Transverse colon (tissue), 4 donors: ENCODE measurements at regions not wholly inside any gene's neighbourhood (a gene's known extent, or its start where the extent isn't known, plus 50 kb on each side); places are given as distances from the start of the nearest gene placed in this dataset.

Source experiments
- DNase-seq: peaks from one replicate; pipeline ENCODE4 v3.0.0-alpha.2; 2019
- H3K27ac ChIP-seq, 4 donors: fragments of 200-600 bp; sonication (generic); 2 replicates each; pipeline ENCODE4 v1.5.1; 2016 to 2018; ENCODE audit warnings: inconsistent platforms in 4 of 4
- H3K27me3 ChIP-seq: fragments of 200-600 bp; sonication (generic); 2 replicates; pipeline ENCODE4 v1.5.1; 2017; ENCODE audit warnings: inconsistent platforms
- H3K36me3 ChIP-seq, 4 donors: fragments of 200-600 bp; sonication (generic); 2 replicates each; pipeline ENCODE4 v1.5.1; 2017 to 2019; ENCODE audit warnings: inconsistent platforms in 4 of 4
- H3K4me1 ChIP-seq, 4 donors: fragments of 200-600 bp; sonication (generic); 2 replicates each; pipeline ENCODE4 v1.5.1; 2017 to 2020; ENCODE audit warnings: inconsistent platforms in 4 of 4
- H3K4me3 ChIP-seq, 4 donors: fragments of 200-600 bp; sonication (generic); 1 replicate in 1 of 4; 2 replicates in 3 of 4; pipeline versions ENCODE4 v1.5.1 to v1.6.1; 2017 to 2019; ENCODE audit warnings: inconsistent platforms in 4 of 4
- H3K9me3 ChIP-seq, 2 donors: fragments of 200-600 bp; sonication (generic); 2 replicates each; pipeline ENCODE4 v1.5.1; 2017 to 2019; ENCODE audit warnings: inconsistent platforms in 2 of 2
- CTCF ChIP-seq, 5 experiments: fragments of 200-600 bp in 3 of 5; fragments of 450-650 bp in 2 of 5; sonication (generic) in 3 of 5; IDR thresholded peaks; 1 replicate in 2 of 5; 2 replicates in 3 of 5; pipeline ENCODE4 v1.5.1; 2016 to 2017; ENCODE audit warnings: antibody characterized with exemption in 5 of 5, inconsistent platforms in 3 of 5, mild to moderate bottlenecking in 2 of 5, moderate library complexity in 1 of 5
- EP300 ChIP-seq: sonication (generic); formaldehyde crosslinking; IDR thresholded peaks from one replicate; pipeline ENCODE4 v1.6.1; 2017; ENCODE audit warnings: antibody characterized with exemption, low read depth
- POLR2A ChIP-seq: fragments of 450-650 bp; IDR thresholded peaks from one replicate; pipeline ENCODE4 v1.6.1; 2016; ENCODE audit warnings: antibody characterized with exemption, mild to moderate bottlenecking, moderate library complexity
- POLR2AphosphoS5 ChIP-seq, 3 donors: sonication (generic); formaldehyde crosslinking; IDR thresholded peaks; one replicate each; pipeline ENCODE4 v1.6.1; 2016; ENCODE audit warnings: antibody characterized with exemption in 3 of 3
- WGBS, 2 donors: methylation state at CpG; one replicate each; pipeline ENCODE4 v1.1.5; 2018; ENCODE audit warnings: low coverage in 1 of 2; 5-methylcytosine and 5-hydroxymethylcytosine counted together
- in situ Hi-C, 4 donors: fragments of 200-750 bp; cut with MboI; loops; one replicate each; pipeline versions ENCODE4 v1.15.0 to v1.15.1; 2017; ENCODE audit warnings: low sequenced_read_pairs in 3 of 4, low pct_ligation_motif_present in 1 of 4, low pct_unique_long_range_greater_than_20kb in 1 of 4
- intact Hi-C: fragments of 100-400 bp; cut with DNase I; formaldehyde crosslinking; loops from one replicate; pipeline ENCODE4 v1.15.1; 2023; ENCODE audit warnings: low total_unique reads

- intact Hi-C loops (no loop called here), in situ Hi-C loops (loop anchor here in 3 of 4 donors (25.0 kb wide), 2 partner anchors 247 to 872 kb away; no protein-coding TSS in a partner anchor)
- TF ChIP-seq EP300 (no peak), CTCF (IDR thresholded peaks at IDR 0.05) (no peak), POLR2A (no peak), POLR2AphosphoS5 (IDR thresholded peaks at IDR 0.05) (no peak)
- Histone ChIP-seq H3K27me3 (no peaks in the 10 kb centered on the region), H3K4me1 (no peaks in the 10 kb centered on the region), H3K27ac (no peak overlapping the region), H3K9me3 (no peaks in the 10 kb centered on the region), H3K36me3 (no peaks in the 10 kb centered on the region), H3K4me3 (no peak overlapping the region)
- no peak for DNase-seq
- WGBS, 2 donors, result 20% methylated on average over 1 to 2 of the region's 2 CpGs
Observed at GRCh38 chr2:209340522-209340921, 83.3 kb upstream of the MAP2 start.

- intact Hi-C loops, result no loop called here
Observed at GRCh38 chr2:209344349-209344748, 79.5 kb upstream of the MAP2 start.

GRCh38 chr2:209348433-209348832 lies 75.4 kb upstream of the MAP2 start:
- WGBS, 2 donors, result 34 to 54% methylated on average over 5 to 6 of the region's 6 CpGs
- Histone ChIP-seq H3K4me1 (no peaks in the 10 kb centered on the region), H3K27ac (no peak overlapping the region), H3K27me3 (no peaks in the 10 kb centered on the region), H3K36me3 (no peaks in the 10 kb centered on the region), H3K9me3 (no peaks in the 10 kb centered on the region), H3K4me3 (no peak overlapping the region)
- no peak for TF ChIP-seq POLR2AphosphoS5 (IDR thresholded peaks at IDR 0.05)
- TF ChIP-seq CTCF (IDR thresholded peaks at IDR 0.05), result no peak
- TF ChIP-seq EP300, result no peak
- TF ChIP-seq POLR2A, result no peak
- intact Hi-C loops, result no loop called here
- no peak for DNase-seq
- in situ Hi-C loops, result loop anchor here in 3 of 4 donors (25.0 kb wide), 2 partner anchors 239 to 864 kb away; no protein-coding TSS in a partner anchor

More at GRCh38 chr2:209344349-209344748, 79.5 kb upstream of the MAP2 start:
- Histone ChIP-seq H3K9me3 (no peaks in the 10 kb centered on the region), H3K27ac (no peak overlapping the region), H3K4me1 (no peaks in the 10 kb centered on the region), H3K27me3 (no peaks in the 10 kb centered on the region), H3K36me3 (no peaks in the 10 kb centered on the region), H3K4me3 (no peak overlapping the region)
- no peak for DNase-seq
- TF ChIP-seq CTCF (IDR thresholded peaks at IDR 0.05) (no peak), EP300 (no peak), POLR2AphosphoS5 (IDR thresholded peaks at IDR 0.05) (no peak), POLR2A (no peak)
- WGBS, 2 donors, result 18 to 50% methylated on average over 1 to 3 of the region's 3 CpGs
- in situ Hi-C loops, result loop anchor here in 3 of 4 donors (25.0 kb wide), 2 partner anchors 243 to 868 kb away; no protein-coding TSS in a partner anchor

GRCh38 chr2:209351636-209352035 lies 72.2 kb upstream of the MAP2 start:
- Histone ChIP-seq H3K4me3 (no peak overlapping the region), H3K9me3 (no peaks in the 10 kb centered on the region), H3K27me3 (no peaks in the 10 kb centered on the region), H3K4me1 (no peaks in the 10 kb centered on the region), H3K27ac (no peak overlapping the region), H3K36me3 (no peaks in the 10 kb centered on the region)
- intact Hi-C loops, result no loop called here
- 51% methylated on average over 3 of the region's 3 CpGs for WGBS, 2 donors
- in situ Hi-C loops, result no loop called here
- TF ChIP-seq POLR2AphosphoS5 (IDR thresholded peaks at IDR 0.05), result no peak
- TF ChIP-seq EP300, result no peak
- TF ChIP-seq POLR2A, result no peak
- no peak for TF ChIP-seq CTCF (IDR thresholded peaks at IDR 0.05)
- DNase-seq, result no peak
